Heart left ventricle (tissue), 13 donors: ENCODE measurements at regions not wholly inside any gene's neighbourhood (a gene's known extent, or its start where the extent isn't known, plus 50 kb on each side); places are given as distances from the start of the nearest gene placed in this dataset.

Experiments used
- POLR2A ChIP-seq, 2 donors: fragments of 450-650 bp; IDR thresholded peaks; one replicate each; pipeline ENCODE4 v1.6.1; 2017; ENCODE audit warnings: antibody characterized with exemption in 2 of 2, mild to moderate bottlenecking in 2 of 2, moderate library complexity in 2 of 2
- TF ChIP-seq, protein P1 (sequence below), 12 donors: fragments of 200-600 bp; sonication (generic) in 4 of 12; IDR thresholded peaks; one replicate each; pipeline versions ENCODE4 v1.5.0 to v1.8.0; 2018 to 2022; ENCODE audit warnings: antibody characterized with exemption in 12 of 12, mild to moderate bottlenecking in 5 of 12
- donor health status: ischemic (EF 13 %, LVEDD 7.1; RV severe dilation, severe dysfunction).
- donor health status: DM: no; HTN: yes; CAD: no.
- donor health status: DM: no; HTN: no; CAD: no.
- donor health status: ischemic (EF 25% LVEDD 6.9; RV normal size, moderate dysfunction).
- donor health status: ischemic (EF 25% LVEDD 5.7; RV mildly dilated, moderate dysfunction).
- donor health status: ischemic (EF 35%, LVEDD 5.7; RV mildly dilated, moderate dysfunction).
- donor health status: nonischemic (EF 11% LVEDD 7.7; RV severe dilation, severe dysfunction).
- donor health status: DM: yes; HTN: yes; CAD: no.
- donor health status: PGD.
- donor health status: ischemic (EF 29% LVEDD 5.4; RV normal size, mild dysfunction).
- donor health status: nonischemic (EF 23%, LVEDD 6.1; RV moderate dilation, normal function).

DNA sequence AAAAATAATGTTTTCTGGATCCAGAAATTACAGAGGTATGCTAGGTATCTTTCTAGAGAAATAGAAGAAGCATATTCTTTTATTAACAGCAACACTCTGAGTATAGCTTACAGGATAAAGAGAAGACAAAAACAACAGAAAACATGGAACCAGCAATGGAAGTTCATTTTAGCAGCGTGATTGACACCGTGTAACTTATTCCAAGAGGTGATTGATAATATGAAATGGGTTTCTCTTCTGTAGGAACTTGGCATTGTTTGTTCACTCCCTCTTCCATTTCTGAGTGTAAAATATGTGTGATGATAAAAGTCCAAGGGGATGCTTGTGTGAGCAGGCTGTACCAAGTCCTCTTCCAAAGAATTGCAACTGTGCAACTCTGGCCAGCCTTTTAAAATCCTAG is 303.0 kb downstream of the COL12A1 start:
- TF ChIP-seq POLR2A (IDR thresholded peaks at IDR 0.05), result no peak
- TF ChIP-seq, protein P1, sequence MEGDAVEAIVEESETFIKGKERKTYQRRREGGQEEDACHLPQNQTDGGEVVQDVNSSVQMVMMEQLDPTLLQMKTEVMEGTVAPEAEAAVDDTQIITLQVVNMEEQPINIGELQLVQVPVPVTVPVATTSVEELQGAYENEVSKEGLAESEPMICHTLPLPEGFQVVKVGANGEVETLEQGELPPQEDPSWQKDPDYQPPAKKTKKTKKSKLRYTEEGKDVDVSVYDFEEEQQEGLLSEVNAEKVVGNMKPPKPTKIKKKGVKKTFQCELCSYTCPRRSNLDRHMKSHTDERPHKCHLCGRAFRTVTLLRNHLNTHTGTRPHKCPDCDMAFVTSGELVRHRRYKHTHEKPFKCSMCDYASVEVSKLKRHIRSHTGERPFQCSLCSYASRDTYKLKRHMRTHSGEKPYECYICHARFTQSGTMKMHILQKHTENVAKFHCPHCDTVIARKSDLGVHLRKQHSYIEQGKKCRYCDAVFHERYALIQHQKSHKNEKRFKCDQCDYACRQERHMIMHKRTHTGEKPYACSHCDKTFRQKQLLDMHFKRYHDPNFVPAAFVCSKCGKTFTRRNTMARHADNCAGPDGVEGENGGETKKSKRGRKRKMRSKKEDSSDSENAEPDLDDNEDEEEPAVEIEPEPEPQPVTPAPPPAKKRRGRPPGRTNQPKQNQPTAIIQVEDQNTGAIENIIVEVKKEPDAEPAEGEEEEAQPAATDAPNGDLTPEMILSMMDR (IDR thresholded peaks at IDR 0.05), result no peak
